ENCODE measurements at regions not wholly inside any gene's neighbourhood (a gene's known extent, or its start where the extent isn't known, plus 50 kb on each side); places are given as distances from the start of the nearest gene placed in this dataset.

DNA sequence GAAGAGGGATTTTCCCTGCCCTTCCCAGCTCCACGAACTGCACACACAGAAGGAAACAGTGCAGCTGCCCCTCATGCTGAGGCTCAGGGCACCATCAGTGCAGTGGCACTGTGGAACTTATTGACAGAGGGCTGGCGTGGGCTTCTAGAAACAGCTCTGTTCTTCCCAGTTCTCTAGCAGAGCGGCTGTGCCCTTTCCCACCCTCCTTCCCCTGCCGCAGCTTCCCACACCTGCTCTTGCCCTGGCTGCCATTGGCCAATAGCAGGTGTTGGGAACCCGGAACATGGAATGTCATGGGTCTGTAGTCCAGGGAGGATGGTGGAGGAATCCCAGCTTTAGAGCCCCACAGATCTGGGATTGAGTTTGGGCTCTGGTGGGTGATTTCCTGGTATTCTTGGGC, 343.8 kb downstream of the RPS6KC1 start:
- no peaks in the 10 kb centered on the region for H3K9me3 ChIP-seq (ENCODE audit: control insufficient read depth, insufficient read depth, low read length)
- TF ChIP-seq, protein P1, sequence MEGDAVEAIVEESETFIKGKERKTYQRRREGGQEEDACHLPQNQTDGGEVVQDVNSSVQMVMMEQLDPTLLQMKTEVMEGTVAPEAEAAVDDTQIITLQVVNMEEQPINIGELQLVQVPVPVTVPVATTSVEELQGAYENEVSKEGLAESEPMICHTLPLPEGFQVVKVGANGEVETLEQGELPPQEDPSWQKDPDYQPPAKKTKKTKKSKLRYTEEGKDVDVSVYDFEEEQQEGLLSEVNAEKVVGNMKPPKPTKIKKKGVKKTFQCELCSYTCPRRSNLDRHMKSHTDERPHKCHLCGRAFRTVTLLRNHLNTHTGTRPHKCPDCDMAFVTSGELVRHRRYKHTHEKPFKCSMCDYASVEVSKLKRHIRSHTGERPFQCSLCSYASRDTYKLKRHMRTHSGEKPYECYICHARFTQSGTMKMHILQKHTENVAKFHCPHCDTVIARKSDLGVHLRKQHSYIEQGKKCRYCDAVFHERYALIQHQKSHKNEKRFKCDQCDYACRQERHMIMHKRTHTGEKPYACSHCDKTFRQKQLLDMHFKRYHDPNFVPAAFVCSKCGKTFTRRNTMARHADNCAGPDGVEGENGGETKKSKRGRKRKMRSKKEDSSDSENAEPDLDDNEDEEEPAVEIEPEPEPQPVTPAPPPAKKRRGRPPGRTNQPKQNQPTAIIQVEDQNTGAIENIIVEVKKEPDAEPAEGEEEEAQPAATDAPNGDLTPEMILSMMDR (IDR thresholded peaks at IDR 0.05; ENCODE audit: low read depth, low read length, poor library complexity, severe bottlenecking): no peak
- TF ChIP-seq EZH2phosphoT487 (IDR thresholded peaks at IDR 0.05; ENCODE audit: borderline replicate concordance, low read length): no peak
- no peaks in the 10 kb centered on the region for H3K36me3 ChIP-seq (ENCODE audit: control insufficient read depth, low read length)
- no peak overlapping the region for H3K27ac ChIP-seq (ENCODE audit: low read depth, low read length)
- no peak overlapping the region for H3K4me2 ChIP-seq (ENCODE audit: low read length)
- H3K4me1 ChIP-seq (ENCODE audit: control insufficient read depth, low read length): no peaks in the 10 kb centered on the region
- H3F3A ChIP-seq (ENCODE audit: control insufficient read depth, insufficient read depth): no peaks in the 10 kb centered on the region
- no peaks in the 10 kb centered on the region for H3K27me3 ChIP-seq (ENCODE audit: control insufficient read depth, low read length)
- no peaks in the 10 kb centered on the region for H3K79me2 ChIP-seq (ENCODE audit: control insufficient read depth, low read length)
- no peak overlapping the region for H3K4me3 ChIP-seq (ENCODE audit: low read length)
- no peaks in the 10 kb centered on the region for H3K9me2 ChIP-seq (replicated peaks; ENCODE audit: control insufficient read depth, low read length)
- no peaks in the 10 kb centered on the region for H4K20me1 ChIP-seq (ENCODE audit: control insufficient read depth, insufficient read depth, low read depth, low read length)

DNA sequence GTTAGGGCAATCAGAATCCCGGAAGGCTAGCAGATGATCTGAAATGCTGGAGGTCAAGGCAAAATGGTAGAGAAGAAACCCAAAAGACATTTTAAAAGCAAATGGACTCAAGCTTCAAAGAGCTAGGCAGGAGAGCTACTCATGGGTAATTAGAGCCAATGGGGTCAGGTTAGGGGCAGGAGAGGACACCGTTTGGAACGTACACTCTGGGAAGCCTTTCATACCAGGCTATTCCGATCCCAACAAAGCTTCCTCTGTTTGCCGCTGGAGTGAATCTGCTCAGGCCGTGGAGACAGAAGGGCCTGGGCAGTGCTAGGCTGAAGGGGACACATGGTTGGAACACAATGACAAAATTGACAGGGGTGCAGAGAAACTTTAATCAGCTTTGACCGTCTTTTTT, 346.6 kb downstream of the RPS6KC1 start:
- no peaks in the 10 kb centered on the region for H3K9me3 ChIP-seq (ENCODE audit: control insufficient read depth, insufficient read depth, low read length)
- H3K4me3 ChIP-seq (ENCODE audit: low read length): no peak overlapping the region
- no peaks in the 10 kb centered on the region for H4K20me1 ChIP-seq (ENCODE audit: control insufficient read depth, insufficient read depth, low read depth, low read length)

DNA sequence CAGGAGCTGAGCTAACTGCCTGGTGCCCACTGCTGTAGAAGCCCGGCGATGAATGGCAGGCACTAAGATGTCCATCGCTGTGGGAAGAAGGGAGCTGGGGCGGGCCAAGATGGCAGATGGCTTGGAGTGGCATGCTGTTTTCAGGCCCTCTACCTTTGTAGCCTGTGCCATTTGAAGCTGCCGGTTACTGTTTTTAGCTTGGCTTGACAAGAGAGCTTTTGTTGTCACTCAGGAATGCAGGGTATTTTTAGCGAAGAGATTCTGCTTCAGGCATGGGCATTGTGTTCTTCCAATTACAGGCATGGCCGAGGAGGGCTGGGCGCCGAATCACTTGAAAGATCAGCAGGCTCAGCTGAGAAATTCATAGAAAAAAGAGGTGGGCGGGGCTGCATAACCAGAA, 348.7 kb downstream of the RPS6KC1 start:
- H3K4me3 ChIP-seq (ENCODE audit: low read length): no peak overlapping the region
- H3K9me2 ChIP-seq (replicated peaks; ENCODE audit: control insufficient read depth, low read length): no peaks in the 10 kb centered on the region
- no peak overlapping the region for H3K4me2 ChIP-seq (ENCODE audit: low read length)
- no peak overlapping the region for H3K27ac ChIP-seq (ENCODE audit: low read depth, low read length)
- no peaks in the 10 kb centered on the region for H3K79me2 ChIP-seq (ENCODE audit: control insufficient read depth, low read length)
- no peaks in the 10 kb centered on the region for H3F3A ChIP-seq (ENCODE audit: control insufficient read depth, insufficient read depth)
- no peaks in the 10 kb centered on the region for H3K27me3 ChIP-seq (ENCODE audit: control insufficient read depth, low read length)
- no peaks in the 10 kb centered on the region for H3K36me3 ChIP-seq (ENCODE audit: control insufficient read depth, low read length)
- TF ChIP-seq, protein P1 (IDR thresholded peaks at IDR 0.05; ENCODE audit: low read depth, low read length, poor library complexity, severe bottlenecking): no peak
- no peak for TF ChIP-seq EZH2phosphoT487 (IDR thresholded peaks at IDR 0.05; ENCODE audit: borderline replicate concordance, low read length)
- no peaks in the 10 kb centered on the region for H3K9me3 ChIP-seq (ENCODE audit: control insufficient read depth, insufficient read depth, low read length)
- H4K20me1 ChIP-seq (ENCODE audit: control insufficient read depth, insufficient read depth, low read depth, low read length): no peaks in the 10 kb centered on the region
- H3K4me1 ChIP-seq (ENCODE audit: control insufficient read depth, low read length): no peaks in the 10 kb centered on the region

More for the DNA sequence above, 346.6 kb downstream of the RPS6KC1 start:
- Histone ChIP-seq H3K79me2 (ENCODE audit: control insufficient read depth, low read length) (no peaks in the 10 kb centered on the region), H3F3A (ENCODE audit: control insufficient read depth, insufficient read depth) (no peaks in the 10 kb centered on the region), H3K4me1 (ENCODE audit: control insufficient read depth, low read length) (no peaks in the 10 kb centered on the region), H3K4me2 (ENCODE audit: low read length) (no peak overlapping the region), H3K27ac (ENCODE audit: low read depth, low read length) (no peak overlapping the region), H3K27me3 (ENCODE audit: control insufficient read depth, low read length) (no peaks in the 10 kb centered on the region), H3K9me2 (replicated peaks; ENCODE audit: control insufficient read depth, low read length) (no peaks in the 10 kb centered on the region), H3K36me3 (ENCODE audit: control insufficient read depth, low read length) (no peaks in the 10 kb centered on the region)
- TF ChIP-seq, protein P1 (IDR thresholded peaks at IDR 0.05; ENCODE audit: low read depth, low read length, poor library complexity, severe bottlenecking): no peak
- TF ChIP-seq EZH2phosphoT487 (IDR thresholded peaks at IDR 0.05; ENCODE audit: borderline replicate concordance, low read length): no peak

DNA sequence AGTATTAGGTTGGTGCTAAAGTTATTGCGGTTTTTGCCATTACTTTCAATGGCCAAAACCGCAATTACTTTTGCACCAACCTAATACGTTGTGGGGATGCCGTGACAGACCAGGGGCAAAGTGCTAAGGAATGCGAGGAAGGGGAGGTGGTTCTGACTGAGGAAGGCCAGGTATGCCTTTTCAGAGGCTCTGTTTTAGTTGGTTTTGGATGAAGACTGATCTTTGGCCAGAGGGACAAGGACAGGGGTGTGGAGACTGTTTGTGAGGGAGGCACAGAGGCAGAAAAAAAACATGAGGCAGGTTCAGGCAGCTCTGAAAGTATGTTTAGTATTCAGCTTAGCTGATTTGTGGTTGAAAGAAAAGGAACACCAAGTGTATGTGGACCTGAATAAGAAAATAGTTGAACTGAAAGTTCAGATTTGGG, 358.2 kb downstream of the RPS6KC1 start:
- no peak overlapping the region for H3K27ac ChIP-seq (ENCODE audit: low read depth, low read length)
- H3K36me3 ChIP-seq (ENCODE audit: control insufficient read depth, low read length): no peaks in the 10 kb centered on the region
- no peak overlapping the region for H3K4me3 ChIP-seq (ENCODE audit: low read length)
- H3K9me3 ChIP-seq (ENCODE audit: control insufficient read depth, insufficient read depth, low read length): no peaks in the 10 kb centered on the region
- TF ChIP-seq EZH2phosphoT487 (IDR thresholded peaks at IDR 0.05; ENCODE audit: borderline replicate concordance, low read length): no peak
- TF ChIP-seq, protein P1 (IDR thresholded peaks at IDR 0.05; ENCODE audit: low read depth, low read length, poor library complexity, severe bottlenecking): no peak
- H3K79me2 ChIP-seq (ENCODE audit: control insufficient read depth, low read length): no peaks in the 10 kb centered on the region
- H3K4me1 ChIP-seq (ENCODE audit: control insufficient read depth, low read length): no peaks in the 10 kb centered on the region
- H3K27me3 ChIP-seq (ENCODE audit: control insufficient read depth, low read length): no peaks in the 10 kb centered on the region
- no peaks in the 10 kb centered on the region for H3K9me2 ChIP-seq (replicated peaks; ENCODE audit: control insufficient read depth, low read length)
- no peaks in the 10 kb centered on the region for H3F3A ChIP-seq (ENCODE audit: control insufficient read depth, insufficient read depth)
- H3K4me2 ChIP-seq (ENCODE audit: low read length): no peak overlapping the region
- H4K20me1 ChIP-seq (ENCODE audit: control insufficient read depth, insufficient read depth, low read depth, low read length): no peaks in the 10 kb centered on the region
